CD4-positive, CD25-positive, alpha-beta regulatory T cell (primary cell): ENCODE measurements at regions not wholly inside any gene's neighbourhood (a gene's known extent, or its start where the extent isn't known, plus 50 kb on each side); places are given as distances from the start of the nearest gene placed in this dataset.

Experiments
- ATAC-seq, 2 donors: fragments of 150-1000 bp; cut with Tn5 transposase; one replicate each; pipeline ENCODE4 v1.10.0; 2021; ENCODE audit warnings: low read depth in 2 of 2, moderate number of reproducible peaks in 2 of 2, moderate library complexity in 1 of 2
- DNase-seq, 3 donors: peaks; one replicate each; pipeline versions ENCODE4 v3.0.0 to v3.0.0-alpha.2; 2012 to 2022; ENCODE audit warnings: mixed read lengths in 1 of 3
- H3K27ac ChIP-seq: one replicate; pipeline ENCODE4 v1.7.0; 2013; ENCODE audit warnings: mild to moderate bottlenecking, low read length; ENCODE audit not compliant: insufficient read depth, poor library complexity, severe bottlenecking
- H3K27me3 ChIP-seq: one replicate; pipeline ENCODE4 v1.7.0; 2013; ENCODE audit warnings: low read length; ENCODE audit not compliant: control insufficient read depth, insufficient read depth
- H3K36me3 ChIP-seq: one replicate; pipeline ENCODE4 v1.7.0; 2013; ENCODE audit warnings: mild to moderate bottlenecking, low read length, moderate library complexity; ENCODE audit not compliant: control insufficient read depth, insufficient read depth
- H3K4me1 ChIP-seq: 2 replicates; pipeline ENCODE4 v1.7.0; 2013; ENCODE audit warnings: mild to moderate bottlenecking, low read length; ENCODE audit not compliant: insufficient read depth, control insufficient read depth, poor library complexity, severe bottlenecking
- H3K4me3 ChIP-seq: one replicate; pipeline ENCODE4 v1.7.0; 2013; ENCODE audit warnings: low read depth, mild to moderate bottlenecking, low read length, moderate library complexity
- H3K9me3 ChIP-seq, 2 experiments: 1 replicate in 1 of 2; 2 replicates in 1 of 2; pipeline ENCODE4 v1.7.0; 2013; ENCODE audit warnings: low read length in 2 of 2, mild to moderate bottlenecking in 1 of 2, moderate library complexity in 1 of 2; ENCODE audit not compliant: control insufficient read depth in 2 of 2
- H3K27ac Mint-ChIP-seq, 3 donors: one replicate each; pipeline ENCODE4 v1.8.0; 2020 to 2022; ENCODE audit warnings: mild to moderate bottlenecking in 3 of 3, mixed read lengths in 3 of 3, moderate library complexity in 2 of 3
- H3K27me3 Mint-ChIP-seq: one replicate; pipeline ENCODE4 v1.8.0; 2022; ENCODE audit warnings: mild to moderate bottlenecking, mixed read lengths
- H3K36me3 Mint-ChIP-seq: one replicate; pipeline ENCODE4 v1.8.0; 2020; ENCODE audit warnings: mixed read lengths
- H3K4me1 Mint-ChIP-seq, 4 donors: one replicate each; pipeline ENCODE4 v1.8.0; 2020 to 2022; ENCODE audit warnings: mixed read lengths in 4 of 4, mild to moderate bottlenecking in 1 of 4
- H3K4me3 Mint-ChIP-seq, 4 donors: one replicate each; pipeline ENCODE4 v1.8.0; 2020 to 2022; ENCODE audit warnings: mild to moderate bottlenecking in 4 of 4, mixed read lengths in 4 of 4, moderate library complexity in 3 of 4
- H3K9me3 Mint-ChIP-seq, 7 donors: one replicate each; pipeline ENCODE4 v1.8.0; 2020 to 2022; ENCODE audit warnings: mixed read lengths in 7 of 7, mild to moderate bottlenecking in 3 of 7, moderate library complexity in 2 of 7

GRCh38 chr9:2465921-2466460, 155.6 kb upstream of the VLDLR start:
- H3K4me3 Mint-ChIP-seq: no peak overlapping the region
- H3K27ac ChIP-seq: no peak overlapping the region
- peaks cover 11% of the 10 kb centered on the region for H3K27me3 Mint-ChIP-seq
- DNase-seq: peak in 1 of 3 donors; percentile 11
- H3K27me3 ChIP-seq: no peaks in the 10 kb centered on the region
- H3K36me3 ChIP-seq: no peaks in the 10 kb centered on the region
- H3K9me3 Mint-ChIP-seq: peaks cover 0 to 4% (median 1%) of the 10 kb centered on the region in 7 donors
- no peaks in the 10 kb centered on the region for H3K36me3 Mint-ChIP-seq
- no peaks in the 10 kb centered on the region for H3K9me3 ChIP-seq
- no peak overlapping the region for H3K27ac Mint-ChIP-seq
- no peaks in the 10 kb centered on the region for H3K4me1 ChIP-seq
- no peak for ATAC-seq
- H3K4me3 ChIP-seq: no peak overlapping the region
- no peaks in the 10 kb centered on the region for H3K4me1 Mint-ChIP-seq

DNA sequence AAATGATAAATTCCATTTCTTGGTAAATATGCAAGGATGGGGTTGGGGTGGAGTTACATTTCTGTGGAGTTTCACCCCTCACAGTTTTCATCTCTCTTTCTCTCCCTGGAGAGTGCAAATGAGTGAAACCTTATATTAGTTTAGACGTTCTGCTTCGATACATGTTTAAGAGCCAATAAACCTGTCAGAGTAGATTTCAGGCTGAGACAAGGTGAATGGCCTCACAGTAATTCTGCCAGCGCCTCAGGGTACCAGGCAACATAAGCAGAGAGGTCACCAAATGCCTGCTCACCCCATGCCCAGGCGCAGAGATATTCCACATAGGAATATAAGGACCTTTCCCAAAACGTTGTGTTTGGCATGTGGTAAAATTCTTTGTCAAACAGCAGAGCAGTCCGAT, 154.9 kb upstream of the VLDLR start:
- DNase-seq (no peak), ATAC-seq (no peak)
- Histone ChIP-seq H3K27me3 (no peaks in the 10 kb centered on the region), H3K9me3 (no peaks in the 10 kb centered on the region), H3K27ac (no peak overlapping the region), H3K36me3 (no peaks in the 10 kb centered on the region), H3K4me3 (no peak overlapping the region), H3K4me1 (no peaks in the 10 kb centered on the region)
- Mint-ChIP-seq H3K4me3 (no peak overlapping the region), H3K36me3 (no peaks in the 10 kb centered on the region), H3K4me1 (no peaks in the 10 kb centered on the region), H3K9me3 (peaks cover 0 to 4% (median 1%) of the 10 kb centered on the region in 7 donors), H3K27me3 (peaks cover 8% of the 10 kb centered on the region), H3K27ac (no peak overlapping the region)

GRCh38 chr9:2469681-2470221, 151.8 kb upstream of the VLDLR start:
- Mint-ChIP-seq H3K4me1 (no peaks in the 10 kb centered on the region), H3K27me3 (peaks cover 7% of the 10 kb centered on the region), H3K4me3 (no peak overlapping the region), H3K9me3 (peaks cover 0 to 3% (median 0%) of the 10 kb centered on the region in 7 donors), H3K27ac (no peak overlapping the region), H3K36me3 (no peaks in the 10 kb centered on the region)
- H3K36me3 ChIP-seq: no peaks in the 10 kb centered on the region
- H3K9me3 ChIP-seq: no peaks in the 10 kb centered on the region
- H3K27ac ChIP-seq: no peak overlapping the region
- DNase-seq (peak in 1 of 3 donors; percentile 5), ATAC-seq (no peak)
- H3K4me3 ChIP-seq: no peak overlapping the region
- no peaks in the 10 kb centered on the region for H3K27me3 ChIP-seq
- H3K4me1 ChIP-seq: no peaks in the 10 kb centered on the region

DNA sequence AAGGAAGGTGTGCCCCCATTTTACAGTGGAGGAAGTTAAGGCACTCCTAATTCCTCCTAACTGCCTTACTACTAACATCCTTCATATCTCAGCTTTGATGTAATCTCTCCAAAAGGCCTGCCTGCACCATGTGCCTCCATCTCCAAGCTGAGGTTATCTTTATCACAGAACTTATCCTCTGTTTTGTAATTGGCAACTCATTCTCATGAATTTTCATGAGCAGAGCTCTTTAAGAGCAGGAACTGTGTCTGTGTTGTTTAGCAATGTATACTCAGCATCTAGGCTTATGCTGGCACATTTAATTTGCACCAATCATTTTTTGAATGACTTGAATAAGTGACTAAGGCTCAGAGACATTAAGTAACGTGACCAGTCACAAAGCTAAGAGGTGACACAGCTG, 147.9 kb upstream of the VLDLR start:
- no peaks in the 10 kb centered on the region for H3K27me3 ChIP-seq
- no peaks in the 10 kb centered on the region for H3K4me1 Mint-ChIP-seq
- no peak overlapping the region for H3K27ac Mint-ChIP-seq
- ATAC-seq (no peak), DNase-seq (no peak)
- no peaks in the 10 kb centered on the region for H3K9me3 ChIP-seq
- H3K27me3 Mint-ChIP-seq: peaks cover 4% of the 10 kb centered on the region
- no peaks in the 10 kb centered on the region for H3K36me3 Mint-ChIP-seq
- H3K4me3 Mint-ChIP-seq: no peak overlapping the region
- no peak overlapping the region for H3K4me3 ChIP-seq
- H3K36me3 ChIP-seq: no peaks in the 10 kb centered on the region
- H3K4me1 ChIP-seq: no peaks in the 10 kb centered on the region
- H3K9me3 Mint-ChIP-seq: no peaks in the 10 kb centered on the region
- H3K27ac ChIP-seq: no peak overlapping the region

GRCh38 chr9:2477755-2478154, 143.8 kb upstream of the VLDLR start:
- H3K4me3 Mint-ChIP-seq: no peak overlapping the region
- no peaks in the 10 kb centered on the region for H3K4me1 Mint-ChIP-seq
- ATAC-seq (no peak), DNase-seq (no peak)
- H3K4me1 ChIP-seq: no peaks in the 10 kb centered on the region
- H3K9me3 Mint-ChIP-seq: no peaks in the 10 kb centered on the region
- no peaks in the 10 kb centered on the region for H3K36me3 Mint-ChIP-seq
- no peak overlapping the region for H3K27ac Mint-ChIP-seq
- no peaks in the 10 kb centered on the region for H3K9me3 ChIP-seq
- H3K36me3 ChIP-seq: no peaks in the 10 kb centered on the region
- H3K4me3 ChIP-seq: no peak overlapping the region
- H3K27me3 Mint-ChIP-seq: no peaks in the 10 kb centered on the region
- no peak overlapping the region for H3K27ac ChIP-seq
- H3K27me3 ChIP-seq: no peaks in the 10 kb centered on the region

DNA sequence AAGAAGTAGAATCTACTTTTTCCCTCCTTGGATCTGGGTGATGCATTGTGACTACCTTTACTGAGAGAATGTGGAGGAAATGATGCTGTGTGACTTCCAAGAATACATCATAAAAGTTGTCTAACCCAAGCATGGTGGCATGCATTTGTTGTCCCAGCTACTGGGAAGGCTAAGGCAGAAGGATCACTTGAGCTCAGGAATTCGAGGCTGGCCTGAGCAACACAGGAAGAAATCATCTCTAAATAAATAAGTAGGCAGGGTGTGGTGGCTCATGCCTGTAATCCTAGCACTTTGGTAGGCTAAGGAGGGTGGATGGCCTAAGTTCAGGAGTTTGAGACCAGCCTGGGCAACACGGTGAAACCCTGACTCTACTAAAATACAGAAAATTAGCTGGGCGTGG, 143.2 kb upstream of the VLDLR start:
- Mint-ChIP-seq H3K4me3 (no peak overlapping the region), H3K4me1 (no peaks in the 10 kb centered on the region), H3K27ac (no peak overlapping the region), H3K9me3 (no peaks in the 10 kb centered on the region), H3K36me3 (no peaks in the 10 kb centered on the region), H3K27me3 (no peaks in the 10 kb centered on the region)
- Histone ChIP-seq H3K36me3 (no peaks in the 10 kb centered on the region), H3K9me3 (no peaks in the 10 kb centered on the region), H3K27ac (no peak overlapping the region), H3K4me1 (no peaks in the 10 kb centered on the region), H3K4me3 (no peak overlapping the region), H3K27me3 (no peaks in the 10 kb centered on the region)
- DNase-seq (no peak), ATAC-seq (no peak)

DNA sequence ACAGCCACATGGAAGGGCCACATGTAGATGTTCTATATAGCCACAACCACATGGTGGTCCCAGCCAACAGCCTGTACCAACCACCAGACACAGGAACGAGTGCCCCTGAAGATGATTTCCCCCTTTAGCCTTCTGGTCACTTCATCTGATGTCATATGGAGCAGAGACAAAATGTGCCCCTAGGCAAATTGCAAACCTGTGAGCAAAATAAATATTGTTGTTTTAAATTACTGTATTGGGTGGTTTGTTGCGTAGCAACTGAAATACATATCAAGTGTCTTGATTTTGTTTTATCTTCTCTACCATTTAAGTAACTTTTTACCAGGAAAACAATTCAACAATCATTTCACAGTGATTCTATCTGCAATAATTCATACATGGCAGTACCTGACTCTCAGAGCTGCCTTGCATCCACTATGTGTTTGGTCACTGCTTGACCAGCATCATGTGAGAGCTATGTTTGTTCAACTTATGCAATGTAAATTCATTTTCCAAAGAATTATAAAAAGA, 142.5 kb upstream of the VLDLR start:
- no peak for DNase-seq
- ATAC-seq: no peak
- H3K4me1 Mint-ChIP-seq: no peaks in the 10 kb centered on the region

DNA sequence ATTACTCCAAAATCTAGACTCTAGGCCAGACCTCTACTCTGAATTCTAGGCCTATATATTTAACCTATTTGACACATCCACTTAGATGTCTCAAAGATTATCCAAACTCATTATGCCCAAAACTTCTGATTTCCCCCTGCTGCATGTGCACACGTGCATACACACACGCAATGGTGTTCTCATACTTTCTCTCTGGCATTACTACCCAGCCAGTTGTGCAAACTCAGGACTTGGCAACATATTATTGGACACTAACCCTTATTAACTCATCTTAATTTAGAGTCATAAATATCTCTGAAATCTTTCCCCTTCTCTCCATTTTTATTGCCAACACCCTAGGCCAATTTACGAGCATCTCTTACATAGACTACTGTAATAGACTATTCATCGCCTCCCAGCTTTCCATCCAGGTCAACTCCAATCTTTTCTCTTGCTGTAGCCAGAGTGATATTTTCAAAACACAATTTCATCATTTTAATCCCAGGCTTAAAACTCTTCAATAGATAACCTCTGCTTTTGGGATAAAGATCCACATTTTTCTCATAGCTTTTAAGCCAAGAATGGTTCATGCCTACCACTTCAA, 141.2 kb upstream of the VLDLR start:
- H3K27ac ChIP-seq: no peak overlapping the region
- H3K4me1 Mint-ChIP-seq: no peaks in the 10 kb centered on the region
- H3K4me3 ChIP-seq: no peak overlapping the region
- no peaks in the 10 kb centered on the region for H3K4me1 ChIP-seq
- DNase-seq (no peak), ATAC-seq (no peak)
- H3K4me3 Mint-ChIP-seq: no peak overlapping the region
- no peaks in the 10 kb centered on the region for H3K36me3 ChIP-seq
- H3K27me3 ChIP-seq: no peaks in the 10 kb centered on the region
- H3K9me3 ChIP-seq: no peaks in the 10 kb centered on the region
- no peaks in the 10 kb centered on the region for H3K9me3 Mint-ChIP-seq
- no peaks in the 10 kb centered on the region for H3K27me3 Mint-ChIP-seq
- no peaks in the 10 kb centered on the region for H3K36me3 Mint-ChIP-seq
- H3K27ac Mint-ChIP-seq: no peak overlapping the region

More for the DNA sequence above, 142.5 kb upstream of the VLDLR start:
- Histone ChIP-seq H3K4me3 (no peak overlapping the region), H3K4me1 (no peaks in the 10 kb centered on the region), H3K27me3 (no peaks in the 10 kb centered on the region), H3K27ac (no peak overlapping the region), H3K36me3 (no peaks in the 10 kb centered on the region), H3K9me3 (no peaks in the 10 kb centered on the region)
- Mint-ChIP-seq H3K36me3 (no peaks in the 10 kb centered on the region), H3K27me3 (no peaks in the 10 kb centered on the region), H3K27ac (no peak overlapping the region), H3K4me3 (no peak overlapping the region), H3K9me3 (no peaks in the 10 kb centered on the region)
